ENCODE measurements at regions not wholly inside any gene's neighbourhood (a gene's known extent, or its start where the extent isn't known, plus 50 kb on each side); places are given as distances from the start of the nearest gene placed in this dataset.

DNA sequence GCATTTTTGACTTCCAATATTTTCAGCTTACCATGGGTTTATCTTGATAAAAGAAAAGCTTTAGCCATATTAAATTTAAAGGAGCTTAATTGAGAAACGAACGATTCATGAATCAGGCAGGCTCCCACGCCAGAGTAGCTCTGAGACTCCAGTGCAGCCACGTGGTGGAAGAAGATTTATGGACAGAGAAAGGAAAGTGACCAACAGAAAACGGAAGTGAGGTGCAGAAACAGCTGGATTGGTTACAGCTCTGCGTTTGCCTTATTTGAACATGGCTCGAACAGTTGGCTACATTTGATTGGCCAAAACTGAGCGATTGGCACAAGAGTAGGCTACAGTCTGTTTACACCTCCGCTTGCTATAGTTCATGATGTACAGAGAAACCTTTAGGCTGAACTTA lies 395.4 kb downstream of the GATA3 start:
- TF ChIP-seq, protein P1, sequence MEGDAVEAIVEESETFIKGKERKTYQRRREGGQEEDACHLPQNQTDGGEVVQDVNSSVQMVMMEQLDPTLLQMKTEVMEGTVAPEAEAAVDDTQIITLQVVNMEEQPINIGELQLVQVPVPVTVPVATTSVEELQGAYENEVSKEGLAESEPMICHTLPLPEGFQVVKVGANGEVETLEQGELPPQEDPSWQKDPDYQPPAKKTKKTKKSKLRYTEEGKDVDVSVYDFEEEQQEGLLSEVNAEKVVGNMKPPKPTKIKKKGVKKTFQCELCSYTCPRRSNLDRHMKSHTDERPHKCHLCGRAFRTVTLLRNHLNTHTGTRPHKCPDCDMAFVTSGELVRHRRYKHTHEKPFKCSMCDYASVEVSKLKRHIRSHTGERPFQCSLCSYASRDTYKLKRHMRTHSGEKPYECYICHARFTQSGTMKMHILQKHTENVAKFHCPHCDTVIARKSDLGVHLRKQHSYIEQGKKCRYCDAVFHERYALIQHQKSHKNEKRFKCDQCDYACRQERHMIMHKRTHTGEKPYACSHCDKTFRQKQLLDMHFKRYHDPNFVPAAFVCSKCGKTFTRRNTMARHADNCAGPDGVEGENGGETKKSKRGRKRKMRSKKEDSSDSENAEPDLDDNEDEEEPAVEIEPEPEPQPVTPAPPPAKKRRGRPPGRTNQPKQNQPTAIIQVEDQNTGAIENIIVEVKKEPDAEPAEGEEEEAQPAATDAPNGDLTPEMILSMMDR (optimal IDR thresholded peaks at IDR 0.05 in 1 of 3, IDR thresholded peaks at IDR 0.05 in 1 of 3, conservative IDR thresholded peaks at IDR 0.05 in 1 of 3; ENCODE audit: extremely low read depth in 1 of 3, insufficient read depth in 2 of 3, low read length in 3 of 3) = no peak
- TF ChIP-seq EZH2 (IDR thresholded peaks at IDR 0.05; ENCODE audit: low read length) = no peak
